Cardiac fibroblast (primary cell): ENCODE measurements at regions not wholly inside any gene's neighbourhood (a gene's known extent, or its start where the extent isn't known, plus 50 kb on each side); places are given as distances from the start of the nearest gene placed in this dataset.
A peak's percentile ranks its signal among the peaks of the same experiment; 100 is the strongest.

Source experiments
- DNase-seq, 2 donors: peaks; one replicate each; pipeline versions ENCODE4 v3.0.0 to v3.0.0-alpha.2; 2010; ENCODE audit warnings: low read depth in 2 of 2
- H3K4me3 ChIP-seq, 2 donors: replicated peaks in 1 of 2; 1 replicate in 1 of 2; 2 replicates in 1 of 2; pipeline ENCODE4 v1.5.1; 2011; ENCODE audit warnings: low read depth in 2 of 2, low read length in 2 of 2, mild to moderate bottlenecking in 2 of 2, moderate library complexity in 1 of 2
- TF ChIP-seq, protein P1 (sequence below): IDR thresholded peaks from one replicate; pipeline ENCODE4 v1.5.1; 2011; ENCODE audit warnings: low read depth, mild to moderate bottlenecking, low read length, inconsistent platforms

GRCh38 chr20:41669708-41670263, 51.6 kb upstream of the CHD6 start:
- TF ChIP-seq, protein P1, sequence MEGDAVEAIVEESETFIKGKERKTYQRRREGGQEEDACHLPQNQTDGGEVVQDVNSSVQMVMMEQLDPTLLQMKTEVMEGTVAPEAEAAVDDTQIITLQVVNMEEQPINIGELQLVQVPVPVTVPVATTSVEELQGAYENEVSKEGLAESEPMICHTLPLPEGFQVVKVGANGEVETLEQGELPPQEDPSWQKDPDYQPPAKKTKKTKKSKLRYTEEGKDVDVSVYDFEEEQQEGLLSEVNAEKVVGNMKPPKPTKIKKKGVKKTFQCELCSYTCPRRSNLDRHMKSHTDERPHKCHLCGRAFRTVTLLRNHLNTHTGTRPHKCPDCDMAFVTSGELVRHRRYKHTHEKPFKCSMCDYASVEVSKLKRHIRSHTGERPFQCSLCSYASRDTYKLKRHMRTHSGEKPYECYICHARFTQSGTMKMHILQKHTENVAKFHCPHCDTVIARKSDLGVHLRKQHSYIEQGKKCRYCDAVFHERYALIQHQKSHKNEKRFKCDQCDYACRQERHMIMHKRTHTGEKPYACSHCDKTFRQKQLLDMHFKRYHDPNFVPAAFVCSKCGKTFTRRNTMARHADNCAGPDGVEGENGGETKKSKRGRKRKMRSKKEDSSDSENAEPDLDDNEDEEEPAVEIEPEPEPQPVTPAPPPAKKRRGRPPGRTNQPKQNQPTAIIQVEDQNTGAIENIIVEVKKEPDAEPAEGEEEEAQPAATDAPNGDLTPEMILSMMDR = no peak
- peak in 1 of 2 donors; percentile 7 for DNase-seq
- H3K4me3 ChIP-seq = no peak overlapping the region

DNA sequence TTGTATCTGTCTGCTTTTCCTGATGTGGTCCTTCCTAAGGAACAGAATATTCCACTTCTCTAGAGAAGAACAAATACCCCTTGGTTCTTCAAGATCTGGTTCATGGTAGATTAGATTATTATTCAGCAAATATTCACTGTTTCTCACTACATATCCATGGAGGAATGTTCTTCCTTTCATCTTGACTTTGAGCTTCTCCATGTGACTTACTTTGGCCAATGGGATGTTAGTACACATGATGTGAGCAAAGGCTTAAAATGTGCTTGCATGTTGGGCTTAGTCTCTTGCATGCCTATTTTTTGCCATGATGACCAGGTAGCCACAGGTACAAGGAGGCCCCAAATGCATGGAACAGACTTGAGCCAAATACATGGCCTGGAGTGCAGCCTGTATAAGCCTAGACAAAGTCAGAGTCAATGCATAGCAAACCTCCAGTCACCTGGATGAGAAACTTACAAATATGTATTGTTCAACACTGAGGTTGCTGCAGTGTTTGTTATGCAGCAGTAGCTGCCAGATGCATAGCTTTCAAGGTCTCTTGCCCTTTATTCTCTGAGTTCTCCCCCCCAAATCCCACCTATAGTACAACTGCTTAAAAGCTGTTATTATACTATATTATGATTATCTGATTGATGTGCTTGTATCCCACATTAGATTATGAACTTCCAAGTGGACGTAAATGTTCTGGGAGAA, 50.0 kb upstream of the CHD6 start:
- TF ChIP-seq, protein P1 = no peak
- DNase-seq = no peak
- no peak overlapping the region for H3K4me3 ChIP-seq
